Lower leg skin (tissue), 3 donors: ENCODE measurements at regions not wholly inside any gene's neighbourhood (a gene's known extent, or its start where the extent isn't known, plus 50 kb on each side); places are given as distances from the start of the nearest gene placed in this dataset.

Experiments used
- POLR2A ChIP-seq, 2 donors: fragments of 450-650 bp; IDR thresholded peaks; one replicate each; pipeline ENCODE4 v1.6.1; 2016 to 2017; ENCODE audit warnings: antibody characterized with exemption in 2 of 2, mild to moderate bottlenecking in 1 of 2, moderate library complexity in 1 of 2
- TF ChIP-seq, protein P1 (sequence below), 3 donors: fragments of 450-650 bp; IDR thresholded peaks; one replicate each; pipeline ENCODE4 v1.5.1; 2016; ENCODE audit warnings: antibody characterized with exemption in 3 of 3, mild to moderate bottlenecking in 3 of 3, moderate library complexity in 2 of 3

DNA sequence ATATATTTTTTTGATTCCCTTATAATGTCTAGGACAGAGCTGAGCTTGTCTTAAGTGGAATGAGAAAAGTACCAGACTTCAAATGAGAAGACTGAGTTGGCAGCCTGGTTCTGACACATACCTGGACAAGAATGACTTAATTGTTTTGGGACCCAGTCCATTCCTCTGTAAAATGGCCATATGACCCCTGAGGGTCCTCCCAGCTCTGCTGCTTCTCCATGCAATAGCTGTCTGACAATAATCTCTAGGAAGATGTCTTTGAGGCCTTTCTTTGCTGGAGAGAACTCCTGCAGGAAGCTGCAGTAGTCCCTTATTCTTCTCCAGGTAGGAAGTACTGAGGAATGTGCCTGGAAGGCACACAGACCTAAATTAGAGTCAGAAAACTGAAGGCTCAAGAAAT is 55.9 kb upstream of the SLIT3 start:
- TF ChIP-seq, protein P1, sequence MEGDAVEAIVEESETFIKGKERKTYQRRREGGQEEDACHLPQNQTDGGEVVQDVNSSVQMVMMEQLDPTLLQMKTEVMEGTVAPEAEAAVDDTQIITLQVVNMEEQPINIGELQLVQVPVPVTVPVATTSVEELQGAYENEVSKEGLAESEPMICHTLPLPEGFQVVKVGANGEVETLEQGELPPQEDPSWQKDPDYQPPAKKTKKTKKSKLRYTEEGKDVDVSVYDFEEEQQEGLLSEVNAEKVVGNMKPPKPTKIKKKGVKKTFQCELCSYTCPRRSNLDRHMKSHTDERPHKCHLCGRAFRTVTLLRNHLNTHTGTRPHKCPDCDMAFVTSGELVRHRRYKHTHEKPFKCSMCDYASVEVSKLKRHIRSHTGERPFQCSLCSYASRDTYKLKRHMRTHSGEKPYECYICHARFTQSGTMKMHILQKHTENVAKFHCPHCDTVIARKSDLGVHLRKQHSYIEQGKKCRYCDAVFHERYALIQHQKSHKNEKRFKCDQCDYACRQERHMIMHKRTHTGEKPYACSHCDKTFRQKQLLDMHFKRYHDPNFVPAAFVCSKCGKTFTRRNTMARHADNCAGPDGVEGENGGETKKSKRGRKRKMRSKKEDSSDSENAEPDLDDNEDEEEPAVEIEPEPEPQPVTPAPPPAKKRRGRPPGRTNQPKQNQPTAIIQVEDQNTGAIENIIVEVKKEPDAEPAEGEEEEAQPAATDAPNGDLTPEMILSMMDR (IDR thresholded peaks at IDR 0.05): no peak
- no peak for TF ChIP-seq POLR2A (IDR thresholded peaks at IDR 0.05)
